Heart left ventricle (tissue), 13 donors: ENCODE measurements at regions not wholly inside any gene's neighbourhood (a gene's known extent, or its start where the extent isn't known, plus 50 kb on each side); places are given as distances from the start of the nearest gene placed in this dataset.

Experiments
- CTCF ChIP-seq, 12 donors: fragments of 200-600 bp; sonication (generic) in 4 of 12; IDR thresholded peaks; one replicate each; pipeline versions ENCODE4 v1.5.0 to v1.8.0; 2018 to 2022; ENCODE audit warnings: antibody characterized with exemption in 12 of 12, mild to moderate bottlenecking in 5 of 12
- POLR2A ChIP-seq, 2 donors: fragments of 450-650 bp; IDR thresholded peaks; one replicate each; pipeline ENCODE4 v1.6.1; 2017; ENCODE audit warnings: antibody characterized with exemption in 2 of 2, mild to moderate bottlenecking in 2 of 2, moderate library complexity in 2 of 2
- donor health status: ischemic (EF 13 %, LVEDD 7.1; RV severe dilation, severe dysfunction).
- donor health status: DM: no; HTN: yes; CAD: no.
- donor health status: DM: no; HTN: no; CAD: no.
- donor health status: ischemic (EF 25% LVEDD 6.9; RV normal size, moderate dysfunction).
- donor health status: ischemic (EF 25% LVEDD 5.7; RV mildly dilated, moderate dysfunction).
- donor health status: ischemic (EF 35%, LVEDD 5.7; RV mildly dilated, moderate dysfunction).
- donor health status: nonischemic (EF 11% LVEDD 7.7; RV severe dilation, severe dysfunction).
- donor health status: DM: yes; HTN: yes; CAD: no.
- donor health status: PGD.
- donor health status: ischemic (EF 29% LVEDD 5.4; RV normal size, mild dysfunction).
- donor health status: nonischemic (EF 23%, LVEDD 6.1; RV moderate dilation, normal function).

GRCh38 chr10:84581976-84582375 is 253.6 kb downstream of the CCSER2 start:
- TF ChIP-seq CTCF (IDR thresholded peaks at IDR 0.05), result no peak
- no peak for TF ChIP-seq POLR2A (IDR thresholded peaks at IDR 0.05)
